Hypothalamus (tissue), 51 donors: ENCODE measurements at regions not wholly inside any gene's neighbourhood (a gene's known extent, or its start where the extent isn't known, plus 50 kb on each side); places are given as distances from the start of the nearest gene placed in this dataset.

Experiments used
- DNase-seq, 51 donors: peaks; one replicate each; lab custom pipeline; 2025; lab: John Stamatoyannopoulos, UW

GRCh38 chr1:212520746-212521145, 87.8 kb upstream of the ATF3 start:
- no peak for DNase-seq

DNA sequence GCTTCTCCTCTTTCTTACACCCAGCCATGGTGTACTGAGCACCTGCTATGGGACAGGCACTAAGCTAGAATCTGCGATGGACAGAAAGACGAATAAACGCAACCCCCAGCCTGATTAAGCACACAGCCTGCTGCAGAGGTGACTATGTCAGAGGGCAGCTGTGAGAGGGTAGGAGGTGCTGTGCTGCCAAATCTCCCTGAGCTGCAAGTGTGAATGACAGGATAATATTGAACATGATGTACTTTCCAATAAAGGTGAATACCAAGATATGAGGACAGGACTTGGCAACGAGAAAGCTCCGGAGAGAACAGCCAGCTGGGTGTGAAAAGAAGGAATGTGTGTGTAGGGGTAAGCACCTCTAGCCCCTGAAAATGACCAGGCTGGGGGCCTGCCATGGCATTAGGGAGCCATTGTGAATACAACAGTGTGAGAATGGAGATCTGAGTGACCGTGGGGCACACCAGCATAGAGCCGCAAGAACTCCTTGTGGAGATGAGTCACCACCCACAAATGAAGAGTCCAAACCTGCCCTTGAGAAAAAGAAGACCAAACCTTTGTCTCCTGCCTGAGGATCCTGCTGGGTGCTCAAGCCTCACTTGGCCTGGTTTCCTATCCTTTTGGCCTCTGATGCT, 83.0 kb upstream of the ATF3 start:
- DNase-seq, result no peak

DNA sequence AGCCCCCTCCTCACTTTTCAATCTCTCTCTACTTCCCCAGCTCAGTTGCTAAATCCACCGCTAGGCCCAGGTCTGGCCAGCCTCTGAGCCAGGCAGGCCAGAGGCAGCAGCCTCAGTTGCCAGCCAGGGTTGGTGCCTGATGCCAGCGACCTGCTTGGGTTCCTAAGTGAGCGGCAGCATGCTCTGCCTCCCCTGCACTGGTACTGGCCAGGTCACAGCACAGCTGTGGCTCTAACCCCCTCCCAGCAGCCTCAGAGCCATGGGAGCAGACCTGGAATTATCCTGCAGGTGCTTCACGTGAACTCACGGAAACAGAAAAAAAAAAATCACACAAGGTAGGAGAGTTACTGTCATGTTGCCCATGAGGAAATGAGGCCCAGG, 82.5 kb upstream of the ATF3 start:
- DNase-seq, result no peak

DNA sequence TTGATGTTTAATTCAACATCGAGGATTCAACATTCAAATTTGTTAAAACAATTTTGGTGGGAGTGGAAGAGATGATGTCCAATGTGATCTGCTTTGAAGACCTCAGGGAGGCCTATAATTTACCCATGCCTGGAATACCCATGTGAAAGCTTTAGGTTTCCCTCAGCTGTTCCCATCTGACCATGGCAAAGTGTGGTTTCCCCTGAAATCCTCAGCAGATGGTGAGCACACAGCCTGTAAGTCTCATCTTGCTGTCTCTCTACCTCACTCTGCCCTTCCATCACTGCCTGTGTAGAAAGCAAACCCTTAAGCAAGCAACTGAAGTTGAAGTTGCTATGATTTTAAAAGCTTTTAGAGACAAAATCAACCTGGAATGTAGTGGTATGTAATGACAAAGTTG, 80.1 kb upstream of the ATF3 start:
- DNase-seq, result no peak

GRCh38 chr1:212529211-212529741, 79.3 kb upstream of the ATF3 start:
- peak in 9 of 51 donors; percentile 5 to 44 (median 19) for DNase-seq

DNA sequence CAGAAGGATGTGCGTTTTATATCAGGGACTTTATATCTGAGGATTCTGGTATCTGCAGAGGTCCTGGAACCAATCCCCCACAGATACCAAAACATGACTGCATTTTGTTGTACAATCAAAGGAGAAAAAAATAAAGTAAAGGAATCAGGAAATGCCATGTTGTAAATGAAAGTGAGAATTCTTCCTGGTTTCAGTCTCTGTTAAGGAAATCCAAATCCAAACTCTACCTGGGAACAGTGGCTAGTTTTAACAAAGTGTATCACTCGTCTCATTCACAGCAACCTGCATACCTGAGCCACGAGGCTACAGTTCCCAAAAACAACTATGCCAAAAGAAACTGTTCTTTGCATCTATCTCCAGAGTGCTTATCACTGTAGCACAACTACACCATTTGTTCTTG, 77.3 kb upstream of the ATF3 start:
- no peak for DNase-seq

DNA sequence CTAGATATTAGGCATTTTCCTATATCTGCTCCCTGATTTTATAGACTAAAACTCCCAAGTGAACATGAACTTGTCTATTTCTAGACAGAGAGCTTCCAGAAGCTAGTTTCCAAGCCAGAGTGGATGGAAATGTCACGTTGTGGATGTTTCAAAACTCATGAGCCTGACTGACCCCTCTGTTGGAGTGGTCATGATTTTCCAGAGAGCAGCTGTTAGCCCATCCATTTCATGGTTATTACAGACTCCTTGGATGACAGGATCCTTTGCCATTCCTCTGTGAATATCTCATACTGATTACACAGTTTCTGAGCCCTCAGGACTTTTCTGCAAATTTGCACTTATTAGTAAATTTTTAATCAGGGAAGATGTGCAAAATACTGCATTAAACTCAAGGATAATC, 76.8 kb upstream of the ATF3 start:
- no peak for DNase-seq

GRCh38 chr1:212532469-212533147, 76.0 kb upstream of the ATF3 start:
- DNase-seq, result no peak

DNA sequence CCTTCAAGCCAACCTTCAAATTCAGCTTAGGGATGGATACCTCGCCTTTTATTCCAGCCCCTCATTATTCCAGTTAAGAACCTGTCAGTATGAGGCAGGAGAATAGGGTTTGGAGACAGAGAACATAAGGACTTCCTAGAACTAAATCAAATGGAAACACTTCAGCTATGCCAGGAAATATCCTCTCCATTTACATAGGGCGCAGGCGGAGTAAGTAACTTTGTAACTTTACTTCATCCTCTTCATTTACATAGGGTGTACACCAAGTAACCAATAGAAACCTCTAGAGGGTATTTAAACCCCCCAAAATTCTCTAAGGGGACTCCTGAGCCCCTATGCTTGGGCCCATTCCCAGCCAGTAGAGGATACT, 75.4 kb upstream of the ATF3 start:
- no peak for DNase-seq

GRCh38 chr1:212536586-212536985, 72.0 kb upstream of the ATF3 start:
- DNase-seq, result no peak

DNA sequence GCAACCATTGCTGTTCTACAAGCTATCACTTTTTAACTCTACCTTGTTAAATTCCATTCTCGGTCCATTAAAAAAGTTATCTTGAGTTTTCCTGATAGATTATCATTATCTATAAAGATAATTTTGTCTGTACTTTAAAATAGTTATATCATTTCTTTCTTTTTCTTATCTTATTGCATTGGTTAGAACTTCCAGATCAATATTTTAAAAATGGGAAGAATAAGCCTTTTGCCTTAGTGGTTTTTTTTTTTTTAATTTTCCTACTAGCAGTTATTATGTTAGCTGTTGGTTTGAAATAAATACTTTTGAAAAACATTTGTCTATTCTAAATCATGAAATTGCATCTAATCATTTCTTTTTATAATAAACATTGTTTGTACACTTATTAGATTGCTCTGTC, 71.0 kb upstream of the ATF3 start:
- DNase-seq, result no peak

- DNase-seq, result peak in 13 of 51 donors; percentile 11 to 67 (median 17)
Measured at GRCh38 chr1:212539737-212540430, 68.7 kb upstream of the ATF3 start.

DNA sequence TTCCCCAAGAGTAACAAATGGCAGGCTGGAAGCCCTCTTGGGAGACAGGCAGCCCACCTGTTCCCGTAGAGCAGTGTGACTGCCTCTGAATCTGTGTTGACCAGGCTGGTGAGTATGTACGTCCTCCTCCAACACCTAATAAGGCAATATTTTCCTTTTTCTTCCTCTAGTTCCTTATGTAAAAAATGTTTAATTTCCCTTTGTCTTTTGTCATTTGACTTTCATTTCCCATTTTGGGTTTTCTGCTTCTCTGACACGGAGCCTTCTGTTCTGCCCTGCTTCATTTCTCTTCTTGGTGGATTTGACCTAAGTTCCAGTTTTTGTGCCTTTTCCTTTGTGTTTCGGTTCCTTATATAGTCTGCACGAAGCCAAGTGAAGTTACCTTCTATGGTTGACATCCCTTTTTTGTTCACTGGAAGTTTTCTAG, 65.8 kb upstream of the ATF3 start:
- no peak for DNase-seq

DNA sequence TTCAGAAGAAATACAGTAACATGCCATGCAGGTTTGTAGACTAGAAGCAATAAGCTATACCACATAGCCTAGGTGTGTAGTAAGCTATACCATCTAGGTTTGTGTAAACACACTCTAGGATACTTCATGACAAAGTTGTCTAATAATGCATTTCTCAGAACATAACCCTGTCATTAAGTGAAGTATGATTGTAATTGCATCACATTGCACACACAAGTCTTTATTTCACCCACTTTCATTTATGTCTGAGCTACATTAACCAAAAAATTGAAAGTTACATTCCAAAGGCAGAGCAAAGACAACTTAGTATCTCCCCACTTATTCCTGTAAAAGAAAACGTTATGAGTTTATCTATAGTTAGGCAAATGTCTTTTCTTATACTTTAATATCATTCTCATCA, 64.5 kb upstream of the ATF3 start:
- DNase-seq, result no peak

DNA sequence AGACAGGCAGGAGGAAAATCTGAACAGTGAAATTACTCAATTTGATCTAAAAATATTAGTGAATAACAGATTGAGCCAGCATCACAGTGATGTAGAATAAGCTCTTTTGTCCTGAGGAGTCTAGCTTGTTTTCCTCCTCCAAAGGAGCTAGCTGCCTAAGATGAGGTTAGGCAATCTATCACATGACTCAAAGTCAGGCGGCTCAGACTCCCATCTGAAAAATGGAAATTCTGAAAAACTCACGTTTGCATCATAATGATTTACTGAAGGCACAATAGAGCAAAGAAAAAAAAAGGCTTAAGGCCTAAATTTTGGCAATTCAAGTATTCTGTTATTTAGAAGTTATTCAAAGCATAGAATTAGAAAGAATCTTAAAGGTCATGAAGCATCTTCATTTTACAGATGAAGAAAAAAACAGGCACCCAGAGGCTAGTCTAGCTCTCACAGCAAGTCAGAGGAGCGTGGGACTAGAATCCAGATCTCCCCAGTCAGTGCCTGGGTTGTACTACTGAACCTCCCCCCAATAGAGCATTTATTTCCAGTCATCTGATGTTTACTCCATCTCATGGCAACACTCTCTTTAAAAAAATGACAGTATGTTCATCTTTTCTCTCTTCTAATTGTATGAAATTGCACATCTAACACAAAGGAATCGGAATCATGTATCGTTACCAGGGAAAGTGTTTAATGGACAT, 62.5 kb upstream of the ATF3 start:
- DNase-seq, result peak in 4 of 51 donors; percentile 7 to 35 (median 10)

GRCh38 chr1:212549503-212550017, 59.0 kb upstream of the ATF3 start:
- no peak for DNase-seq

DNA sequence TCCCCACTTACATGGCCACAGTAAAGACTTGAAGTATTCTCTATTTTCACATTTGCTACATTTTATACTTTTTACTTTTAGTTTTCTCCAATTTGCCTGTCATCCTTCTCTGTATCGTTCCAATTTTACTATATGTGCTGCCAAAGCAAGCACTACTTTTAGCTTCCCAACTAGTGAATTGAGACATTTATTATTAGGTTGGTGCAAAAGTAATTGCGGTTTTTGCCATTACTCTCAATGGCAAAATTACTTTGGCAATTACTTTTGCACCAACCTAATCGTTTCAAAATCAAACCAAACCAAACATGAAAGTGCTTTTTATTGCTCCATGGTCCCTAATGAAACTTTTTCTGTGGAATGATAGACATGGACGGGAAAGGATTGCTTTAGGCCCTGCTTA, 56.6 kb upstream of the ATF3 start:
- no peak for DNase-seq

- no peak for DNase-seq
Measured at GRCh38 chr1:212553676-212554075, 54.9 kb upstream of the ATF3 start.

GRCh38 chr1:212554401-212554800, 54.2 kb upstream of the ATF3 start:
- DNase-seq, result no peak

DNA sequence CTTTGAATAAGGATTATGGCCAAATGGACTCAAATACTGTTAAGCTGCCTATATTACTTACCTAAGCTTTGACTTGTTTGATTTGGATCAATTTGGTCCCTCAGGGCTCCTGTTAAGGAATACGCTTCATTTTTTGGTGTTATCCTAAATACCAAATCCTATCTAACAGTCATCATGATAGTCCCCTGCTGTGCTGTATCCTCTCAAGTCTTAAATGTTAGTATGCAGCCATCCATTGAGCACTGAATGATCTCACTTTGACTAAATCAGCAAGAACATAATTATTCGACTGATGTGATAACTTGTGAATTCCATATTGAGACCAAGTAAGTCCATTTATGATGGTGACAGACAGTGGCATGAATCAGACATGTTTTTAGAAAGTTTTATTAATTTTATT, 53.1 kb upstream of the ATF3 start:
- DNase-seq, result no peak
